Smooth muscle cell (in vitro differentiated cells): ENCODE measurements at regions not wholly inside any gene's neighbourhood (a gene's known extent, or its start where the extent isn't known, plus 50 kb on each side); places are given as distances from the start of the nearest gene placed in this dataset.

Experiments used
- DNase-seq: peaks from one replicate; lab custom pipeline; 2025; ENCODE audit not compliant: unreplicated experiment; lab: John Stamatoyannopoulos, UW
- H2AFZ ChIP-seq: fragments of 200-600 bp; sonication (generic); 2 replicates; pipeline ENCODE4 v1.6.0; 2016; ENCODE audit warnings: antibody characterized with exemption, low read depth, mild to moderate bottlenecking
- H3F3A ChIP-seq: fragments of 200-600 bp; sonication (generic); 2 replicates; pipeline ENCODE4 v1.6.0; 2017; ENCODE audit warnings: antibody characterized with exemption, low read depth
- H3K27ac ChIP-seq: fragments of 200-600 bp; sonication (generic); 2 replicates; pipeline ENCODE4 v1.5.1; 2016; ENCODE audit warnings: low read depth, mild to moderate bottlenecking
- H3K27me3 ChIP-seq: fragments of 200-600 bp; sonication (generic); 2 replicates; pipeline ENCODE4 v1.6.1; 2016; ENCODE audit warnings: low read depth, mild to moderate bottlenecking
- H3K36me3 ChIP-seq: fragments of 200-600 bp; sonication (generic); 2 replicates; pipeline ENCODE4 v1.5.1; 2016; ENCODE audit warnings: low read depth
- H3K4me1 ChIP-seq: fragments of 200-600 bp; sonication (generic); 2 replicates; pipeline ENCODE4 v1.5.1; 2016; ENCODE audit warnings: low read depth
- H3K4me2 ChIP-seq: fragments of 200-600 bp; sonication (generic); 2 replicates; pipeline ENCODE4 v1.6.0; 2016; ENCODE audit warnings: mild to moderate bottlenecking
- H3K4me3 ChIP-seq: fragments of 200-600 bp; sonication (generic); 2 replicates; pipeline ENCODE4 v1.5.1; 2016; ENCODE audit warnings: mild to moderate bottlenecking
- H3K79me2 ChIP-seq: fragments of 200-600 bp; sonication (generic); 2 replicates; pipeline ENCODE4 v1.6.0; 2016; ENCODE audit warnings: low read depth, mild to moderate bottlenecking
- H3K9ac ChIP-seq: fragments of 200-600 bp; sonication (generic); 2 replicates; pipeline ENCODE4 v1.6.0; 2016; ENCODE audit warnings: low read depth
- H3K9me3 ChIP-seq: fragments of 200-600 bp; sonication (generic); replicated peaks from 2 replicates; pipeline ENCODE4 v1.5.1; 2016; ENCODE audit warnings: low read depth
- H4K20me1 ChIP-seq: fragments of 200-600 bp; sonication (generic); 2 replicates; pipeline ENCODE4 v1.6.0; 2016; ENCODE audit warnings: low read depth
- WGBS: methylation state at CpG from one replicate; pipeline ENCODE4 v1.1.7; 2016; ENCODE audit warnings: low lambda C conversion rate; 5-methylcytosine and 5-hydroxymethylcytosine counted together
- TF ChIP-seq, protein P1 (sequence below): fragments of 200-600 bp; sonication (generic); IDR thresholded peaks from 2 replicates; pipeline ENCODE4 v1.5.1; 2017; ENCODE audit warnings: borderline replicate concordance, mild to moderate bottlenecking, antibody characterized with exemption; ENCODE audit not compliant: insufficient read depth, poor library complexity, severe bottlenecking

DNA sequence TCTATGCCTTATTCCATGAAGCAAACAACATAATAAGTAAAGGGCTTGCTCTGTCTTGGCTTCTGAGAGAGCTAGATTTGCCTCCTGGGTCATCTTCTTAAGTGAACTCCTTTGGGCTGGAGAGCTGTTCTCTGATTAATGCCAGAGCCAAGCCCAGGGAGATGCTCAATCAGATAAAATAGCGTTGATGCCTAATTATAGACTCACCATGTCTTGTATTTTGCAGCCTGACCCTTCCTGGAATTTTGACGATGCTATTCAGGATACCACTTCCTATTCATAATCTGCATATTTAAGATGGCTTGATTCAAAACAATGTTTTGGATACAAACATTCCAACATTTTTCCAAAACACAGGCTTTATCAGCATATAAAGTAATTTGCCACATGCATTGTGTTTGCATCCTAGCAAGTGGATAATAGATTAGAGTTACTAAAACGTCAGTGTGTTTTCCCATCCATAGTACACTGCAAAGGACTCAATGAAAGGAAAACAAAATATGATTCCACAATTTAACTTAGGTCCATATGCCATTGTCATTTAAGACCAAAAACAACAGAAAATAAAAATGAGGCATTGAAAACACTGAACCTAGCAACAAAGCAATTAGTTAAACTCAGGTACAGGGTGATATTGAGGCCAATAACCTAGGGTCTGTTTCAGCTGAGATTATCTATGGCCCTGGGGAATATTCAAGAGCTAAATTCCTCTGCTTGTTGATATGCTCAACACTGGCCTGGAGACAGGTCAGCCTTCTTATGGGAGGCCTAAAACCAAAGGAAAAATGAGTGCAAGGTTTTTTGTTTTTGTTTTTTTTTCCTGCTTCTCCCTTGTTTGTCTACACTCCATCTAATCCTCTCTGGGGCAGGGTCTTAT lies 184.2 kb upstream of the FOXN3 start:
- peaks cover 4% of the 10 kb centered on the region for H3K4me1 ChIP-seq
- no peaks in the 10 kb centered on the region for H3K27me3 ChIP-seq
- H3K36me3 ChIP-seq, result peaks cover 9% of the 10 kb centered on the region
- peaks cover 11% of the 10 kb centered on the region for H3K9me3 ChIP-seq
- peaks cover 3% of the 10 kb centered on the region for H3K79me2 ChIP-seq
- H3F3A ChIP-seq, result peaks cover 4% of the 10 kb centered on the region
- no peak overlapping the region for H3K9ac ChIP-seq
- no peak overlapping the region for H3K4me3 ChIP-seq
- WGBS, result 21% methylated on average over 3 of the region's 3 CpGs
- TF ChIP-seq, protein P1, sequence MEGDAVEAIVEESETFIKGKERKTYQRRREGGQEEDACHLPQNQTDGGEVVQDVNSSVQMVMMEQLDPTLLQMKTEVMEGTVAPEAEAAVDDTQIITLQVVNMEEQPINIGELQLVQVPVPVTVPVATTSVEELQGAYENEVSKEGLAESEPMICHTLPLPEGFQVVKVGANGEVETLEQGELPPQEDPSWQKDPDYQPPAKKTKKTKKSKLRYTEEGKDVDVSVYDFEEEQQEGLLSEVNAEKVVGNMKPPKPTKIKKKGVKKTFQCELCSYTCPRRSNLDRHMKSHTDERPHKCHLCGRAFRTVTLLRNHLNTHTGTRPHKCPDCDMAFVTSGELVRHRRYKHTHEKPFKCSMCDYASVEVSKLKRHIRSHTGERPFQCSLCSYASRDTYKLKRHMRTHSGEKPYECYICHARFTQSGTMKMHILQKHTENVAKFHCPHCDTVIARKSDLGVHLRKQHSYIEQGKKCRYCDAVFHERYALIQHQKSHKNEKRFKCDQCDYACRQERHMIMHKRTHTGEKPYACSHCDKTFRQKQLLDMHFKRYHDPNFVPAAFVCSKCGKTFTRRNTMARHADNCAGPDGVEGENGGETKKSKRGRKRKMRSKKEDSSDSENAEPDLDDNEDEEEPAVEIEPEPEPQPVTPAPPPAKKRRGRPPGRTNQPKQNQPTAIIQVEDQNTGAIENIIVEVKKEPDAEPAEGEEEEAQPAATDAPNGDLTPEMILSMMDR, result no peak
- H2AFZ ChIP-seq, result no peak overlapping the region
- H3K27ac ChIP-seq, result no peak overlapping the region
- no peak for DNase-seq
- no peak overlapping the region for H3K4me2 ChIP-seq
- H4K20me1 ChIP-seq, result no peaks in the 10 kb centered on the region

- Histone ChIP-seq H3F3A (peaks cover 4% of the 10 kb centered on the region), H4K20me1 (no peaks in the 10 kb centered on the region), H3K4me1 (peaks cover 4% of the 10 kb centered on the region), H3K4me2 (no peak overlapping the region), H3K36me3 (peaks cover 9% of the 10 kb centered on the region), H3K79me2 (peaks cover 3% of the 10 kb centered on the region), H3K4me3 (no peak overlapping the region), H3K9ac (no peak overlapping the region), H2AFZ (no peak overlapping the region), H3K27me3 (no peaks in the 10 kb centered on the region), H3K9me3 (peaks cover 11% of the 10 kb centered on the region), H3K27ac (no peak overlapping the region)
- TF ChIP-seq, protein P1, result no peak
- DNase-seq, result no peak
Measured at GRCh38 chr14:89600029-89600428, 183.0 kb upstream of the FOXN3 start.

GRCh38 chr14:89598548-89599186 lies 181.6 kb upstream of the FOXN3 start:
- no peak overlapping the region for H3K9ac ChIP-seq
- H3K9me3 ChIP-seq, result peaks cover 11% of the 10 kb centered on the region
- no peaks in the 10 kb centered on the region for H3K4me1 ChIP-seq
- no peaks in the 10 kb centered on the region for H3K27me3 ChIP-seq
- 90% methylated on average over 2 of the region's 2 CpGs for WGBS
- no peak overlapping the region for H3K4me3 ChIP-seq
- H3K4me2 ChIP-seq, result no peak overlapping the region
- H3F3A ChIP-seq, result no peaks in the 10 kb centered on the region
- peaks cover 3% of the 10 kb centered on the region for H3K79me2 ChIP-seq
- H2AFZ ChIP-seq, result no peak overlapping the region
- TF ChIP-seq, protein P1, result no peak
- no peaks in the 10 kb centered on the region for H4K20me1 ChIP-seq
- H3K27ac ChIP-seq, result no peak overlapping the region
- DNase-seq, result no peak
- peaks cover 9% of the 10 kb centered on the region for H3K36me3 ChIP-seq
